CD14-positive monocyte (primary cell): ENCODE measurements at regions not wholly inside any gene's neighbourhood (a gene's known extent, or its start where the extent isn't known, plus 50 kb on each side); places are given as distances from the start of the nearest gene placed in this dataset.

ENCODE experiments used
- DNase-seq, 3 donors: peaks; one replicate each; pipeline ENCODE4 v3.0.0-alpha.2; 2011 to 2022
- H2AFZ ChIP-seq: 2 replicates; pipeline ENCODE4 v1.6.0; 2012; ENCODE audit warnings: mild to moderate bottlenecking, low read depth, low read length, inconsistent platforms; ENCODE audit not compliant: insufficient read depth, poor library complexity, severe bottlenecking
- H3K27ac ChIP-seq, 2 donors: 1 replicate in 1 of 2; 2 replicates in 1 of 2; pipeline ENCODE4 v1.5.1; 2012 to 2013; ENCODE audit warnings: low read length in 2 of 2, control low read depth in 1 of 2, inconsistent platforms in 1 of 2, low read depth in 1 of 2, mild to moderate bottlenecking in 1 of 2
- H3K27me3 ChIP-seq, 2 donors: one replicate each; pipeline versions ENCODE4 v1.6.0 to v1.6.1; 2011 to 2013; ENCODE audit warnings: low read length in 2 of 2; ENCODE audit not compliant: control insufficient read depth in 2 of 2, insufficient read depth in 2 of 2
- H3K36me3 ChIP-seq, 2 donors: replicated peaks in 1 of 2; 1 replicate in 1 of 2; 2 replicates in 1 of 2; pipeline versions ENCODE4 v1.5.1 to v1.6.1; 2012 to 2013; ENCODE audit warnings: low read length in 2 of 2, control low read depth in 1 of 2, inconsistent platforms in 1 of 2, mild to moderate bottlenecking in 1 of 2; ENCODE audit not compliant: insufficient read depth in 2 of 2, control insufficient read depth in 1 of 2
- H3K4me1 ChIP-seq, 2 donors: 1 replicate in 1 of 2; 2 replicates in 1 of 2; pipeline versions ENCODE4 v1.5.1 to v1.6.1; 2012 to 2013; ENCODE audit warnings: low read length in 2 of 2, control low read depth in 1 of 2, inconsistent platforms in 1 of 2, mild to moderate bottlenecking in 1 of 2, moderate library complexity in 1 of 2; ENCODE audit not compliant: insufficient read depth in 2 of 2, control insufficient read depth in 1 of 2
- H3K4me2 ChIP-seq: replicated peaks from 2 replicates; pipeline ENCODE3; 2012; ENCODE audit warnings: low read length, moderate library complexity, mild to moderate bottlenecking; ENCODE audit not compliant: poor library complexity, severe bottlenecking; ENCODE audit errors: extremely low read depth
- H3K4me3 ChIP-seq, 3 experiments: fragments of 200-600 bp in 1 of 3; sonication (generic) in 1 of 3; replicated peaks in 1 of 3; 1 replicate in 2 of 3; 2 replicates in 1 of 3; pipeline ENCODE4 v1.5.1; 2011 to 2013; ENCODE audit warnings: low read length in 3 of 3, mild to moderate bottlenecking in 3 of 3, control low read depth in 2 of 3, low read depth in 2 of 3, inconsistent platforms in 1 of 3, moderate library complexity in 1 of 3
- H3K79me2 ChIP-seq: 2 replicates; pipeline ENCODE4 v1.6.0; 2012; ENCODE audit warnings: mild to moderate bottlenecking, control low read depth, inconsistent platforms, low read length, moderate library complexity; ENCODE audit not compliant: insufficient read depth
- H3K9ac ChIP-seq: 2 replicates; pipeline ENCODE4 v1.6.0; 2017; ENCODE audit warnings: low read length, mild to moderate bottlenecking; ENCODE audit not compliant: insufficient read depth, poor library complexity, severe bottlenecking
- H3K9me3 ChIP-seq, 2 donors: replicated peaks in 1 of 2; 1 replicate in 1 of 2; 2 replicates in 1 of 2; pipeline versions ENCODE4 v1.5.1 to v1.6.1; 2012 to 2013; ENCODE audit warnings: low read length in 2 of 2, control low read depth in 1 of 2; ENCODE audit not compliant: control insufficient read depth in 1 of 2, insufficient read depth in 1 of 2
- H4K20me1 ChIP-seq: 2 replicates; pipeline ENCODE4 v1.6.0; 2012; ENCODE audit warnings: mild to moderate bottlenecking, low read length, control low read depth, moderate library complexity; ENCODE audit not compliant: insufficient read depth
- H3K27ac Mint-ChIP-seq, 7 donors: one replicate each; pipeline ENCODE4 v1.8.0; 2020; ENCODE audit warnings: mild to moderate bottlenecking in 7 of 7, mixed read lengths in 7 of 7, moderate library complexity in 6 of 7, inconsistent platforms in 2 of 7
- H3K27me3 Mint-ChIP-seq, 3 donors: one replicate each; pipeline ENCODE4 v1.8.0; 2021 to 2022; ENCODE audit warnings: low read depth in 3 of 3, mild to moderate bottlenecking in 3 of 3, mixed read lengths in 3 of 3, moderate library complexity in 3 of 3, inconsistent platforms in 1 of 3
- H3K36me3 Mint-ChIP-seq, 2 donors: one replicate each; pipeline ENCODE4 v1.8.0; 2020; ENCODE audit warnings: mixed read lengths in 2 of 2, inconsistent platforms in 1 of 2, mild to moderate bottlenecking in 1 of 2
- H3K4me1 Mint-ChIP-seq: one replicate; pipeline ENCODE4 v1.8.0; 2020; ENCODE audit warnings: mild to moderate bottlenecking, mixed read lengths
- H3K4me3 Mint-ChIP-seq, 2 donors: one replicate each; pipeline ENCODE4 v1.8.0; 2020; ENCODE audit warnings: mild to moderate bottlenecking in 2 of 2, mixed read lengths in 2 of 2, moderate library complexity in 1 of 2
- H3K9me3 Mint-ChIP-seq, 7 donors: one replicate each; pipeline ENCODE4 v1.8.0; 2020 to 2022; ENCODE audit warnings: mixed read lengths in 7 of 7, mild to moderate bottlenecking in 6 of 7, moderate library complexity in 6 of 7, inconsistent platforms in 2 of 7
- WGBS: methylation state at CpG from one replicate; pipeline ENCODE4 v1.1.5; 2013; ENCODE audit warnings: missing lambda C conversion rate; ENCODE audit not compliant: insufficient coverage; 5-methylcytosine and 5-hydroxymethylcytosine counted together
- intact Hi-C, 2 donors: fragments of 100-400 bp; cut with micrococcal nuclease; formaldehyde crosslinking; loops; one replicate each; pipeline versions ENCODE4 v1.15.0 to v1.15.1; 2023
- TF ChIP-seq, protein P1 (sequence below): fragments of 200-600 bp; IDR thresholded peaks from one replicate; pipeline ENCODE4 v1.8.0; 2022; ENCODE audit warnings: antibody characterized with exemption, mild to moderate bottlenecking

GRCh38 chr4:1568855-1569460 lies 115.2 kb downstream of the FAM53A start:
- Mint-ChIP-seq H3K27ac (no peak overlapping the region), H3K4me3 (no peak overlapping the region), H3K36me3 (no peaks in the 10 kb centered on the region), H3K27me3 (peaks cover 16 to 40% (median 23%) of the 10 kb centered on the region in 3 donors), H3K9me3 (peaks cover 0 to 5% (median 2%) of the 10 kb centered on the region in 7 donors), H3K4me1 (no peaks in the 10 kb centered on the region)
- Histone ChIP-seq H3K9me3 (no peaks in the 10 kb centered on the region), H3K36me3 (no peaks in the 10 kb centered on the region), H3K27me3 (peaks cover 0 to 6% of the 10 kb centered on the region in 2 donors), H3K4me1 (no peaks in the 10 kb centered on the region), H3K4me2 (no peak overlapping the region), H3K27ac (no peak overlapping the region), H2AFZ (no peak overlapping the region), H3K9ac (no peak overlapping the region), H3K4me3 (no peak overlapping the region), H4K20me1 (no peaks in the 10 kb centered on the region), H3K79me2 (no peaks in the 10 kb centered on the region)
- 68% methylated on average over 28 of the region's 31 CpGs for WGBS
- intact Hi-C loops = no loop called here
- DNase-seq = no peak
- TF ChIP-seq, protein P1, sequence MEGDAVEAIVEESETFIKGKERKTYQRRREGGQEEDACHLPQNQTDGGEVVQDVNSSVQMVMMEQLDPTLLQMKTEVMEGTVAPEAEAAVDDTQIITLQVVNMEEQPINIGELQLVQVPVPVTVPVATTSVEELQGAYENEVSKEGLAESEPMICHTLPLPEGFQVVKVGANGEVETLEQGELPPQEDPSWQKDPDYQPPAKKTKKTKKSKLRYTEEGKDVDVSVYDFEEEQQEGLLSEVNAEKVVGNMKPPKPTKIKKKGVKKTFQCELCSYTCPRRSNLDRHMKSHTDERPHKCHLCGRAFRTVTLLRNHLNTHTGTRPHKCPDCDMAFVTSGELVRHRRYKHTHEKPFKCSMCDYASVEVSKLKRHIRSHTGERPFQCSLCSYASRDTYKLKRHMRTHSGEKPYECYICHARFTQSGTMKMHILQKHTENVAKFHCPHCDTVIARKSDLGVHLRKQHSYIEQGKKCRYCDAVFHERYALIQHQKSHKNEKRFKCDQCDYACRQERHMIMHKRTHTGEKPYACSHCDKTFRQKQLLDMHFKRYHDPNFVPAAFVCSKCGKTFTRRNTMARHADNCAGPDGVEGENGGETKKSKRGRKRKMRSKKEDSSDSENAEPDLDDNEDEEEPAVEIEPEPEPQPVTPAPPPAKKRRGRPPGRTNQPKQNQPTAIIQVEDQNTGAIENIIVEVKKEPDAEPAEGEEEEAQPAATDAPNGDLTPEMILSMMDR = no peak

DNA sequence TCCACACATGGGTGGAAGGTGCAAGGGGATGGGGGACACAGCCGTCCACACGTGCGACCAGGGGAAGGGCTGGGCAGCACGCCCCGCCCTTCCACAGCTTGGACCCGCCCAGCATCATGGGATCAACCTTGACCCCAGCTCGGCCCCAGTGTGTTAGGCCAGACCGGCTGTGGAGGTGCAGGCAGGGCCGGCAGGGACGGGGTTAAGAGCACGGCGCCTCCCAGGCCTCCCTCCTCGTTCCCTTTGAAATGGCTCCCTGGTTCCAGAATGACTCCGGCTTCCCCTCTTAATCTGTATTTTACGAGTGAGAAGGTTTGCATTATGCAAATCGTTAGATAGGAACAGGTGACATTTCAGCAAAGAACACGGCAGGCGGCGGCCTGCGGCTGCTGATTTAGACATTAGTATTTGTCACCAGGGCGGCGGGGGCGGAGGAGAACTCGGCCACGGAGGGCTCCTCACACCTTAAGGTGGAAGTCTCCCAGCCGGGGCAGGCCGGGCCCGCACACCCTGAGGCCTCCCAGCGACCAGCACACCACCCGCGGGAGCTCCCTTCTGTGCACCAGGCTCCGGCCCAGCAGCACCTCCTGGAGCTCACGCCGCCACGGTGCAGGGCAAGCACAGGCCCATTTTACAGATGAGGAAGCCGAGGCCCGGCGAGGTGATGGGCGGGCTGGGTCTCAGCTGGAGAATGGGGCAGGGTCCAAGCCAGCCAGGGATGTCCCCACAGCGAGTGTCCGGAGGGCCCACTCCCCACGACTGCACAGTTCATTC lies 116.1 kb downstream of the FAM53A start:
- Histone ChIP-seq H4K20me1 (no peaks in the 10 kb centered on the region), H3K9me3 (no peaks in the 10 kb centered on the region), H3K4me1 (no peaks in the 10 kb centered on the region), H3K27me3 (peaks cover 0 to 6% of the 10 kb centered on the region in 2 donors), H2AFZ (no peak overlapping the region), H3K36me3 (no peaks in the 10 kb centered on the region), H3K27ac (no peak overlapping the region), H3K4me2 (no peak overlapping the region), H3K79me2 (no peaks in the 10 kb centered on the region), H3K9ac (no peak overlapping the region), H3K4me3 (no peak overlapping the region)
- Mint-ChIP-seq H3K4me1 (no peaks in the 10 kb centered on the region), H3K36me3 (no peaks in the 10 kb centered on the region), H3K27ac (no peak overlapping the region), H3K4me3 (no peak overlapping the region), H3K9me3 (peaks cover 0 to 3% (median 0%) of the 10 kb centered on the region in 7 donors), H3K27me3 (peaks cover 16 to 41% (median 23%) of the 10 kb centered on the region in 3 donors)
- intact Hi-C loops = no loop called here
- DNase-seq = no peak
- TF ChIP-seq, protein P1 = no peak
- WGBS = 54% methylated on average over 34 of the region's 42 CpGs
